Activated gamma-delta T cell treated with Interleukin-2 at 50 U/mL for 16 hours (primary cell): ENCODE measurements at regions not wholly inside any gene's neighbourhood (a gene's known extent, or its start where the extent isn't known, plus 50 kb on each side); places are given as distances from the start of the nearest gene placed in this dataset.
"Not testable (repeated sequence)": the region's sequence is repeated elsewhere in the genome, so short reads cannot be mapped to it uniquely, and the experiment has no call there.

Experiments used
- DNase-seq: peaks from one replicate; pipeline ENCODE4 v3.0.0-alpha.2; 2020

DNA sequence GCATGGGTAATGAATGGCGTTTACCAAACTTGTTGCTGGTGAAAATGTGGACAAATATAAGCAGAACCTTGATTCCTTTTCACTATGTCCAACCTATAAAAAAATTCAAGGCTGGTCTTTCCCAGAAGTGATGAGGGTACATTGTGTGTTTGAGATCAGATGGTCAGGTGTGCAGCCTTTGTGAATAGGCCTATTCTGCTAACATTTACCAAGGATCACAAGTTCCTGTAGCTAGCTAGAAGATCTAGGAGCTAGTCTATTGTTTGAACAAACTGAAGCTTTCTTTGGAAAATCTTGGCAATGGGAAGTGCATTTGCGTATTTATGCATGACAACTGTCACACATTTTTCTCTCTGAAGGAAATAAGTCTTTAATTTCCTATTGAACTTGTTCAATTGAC, 489.6 kb downstream of the KLF5 start:
- no peak for DNase-seq

DNA sequence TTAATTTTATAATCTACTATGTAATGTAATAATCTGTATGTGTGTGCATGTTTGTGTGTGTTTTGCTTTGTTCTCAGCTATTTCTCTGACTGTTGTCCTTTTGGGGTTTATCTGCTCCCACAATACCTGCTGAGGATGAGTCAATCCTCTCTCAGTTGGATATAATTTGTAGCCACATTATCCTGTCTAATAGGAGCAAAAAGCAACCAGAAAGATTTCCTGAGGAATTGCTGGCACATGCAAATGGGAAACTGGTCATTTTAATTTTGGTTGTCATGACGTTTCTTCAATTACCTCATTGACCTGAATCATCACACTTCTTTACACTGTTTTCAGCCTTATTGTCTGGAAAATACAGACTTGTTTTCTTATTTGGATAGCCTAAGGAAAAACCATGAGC, 488.4 kb downstream of the KLF5 start:
- no peak for DNase-seq

DNA sequence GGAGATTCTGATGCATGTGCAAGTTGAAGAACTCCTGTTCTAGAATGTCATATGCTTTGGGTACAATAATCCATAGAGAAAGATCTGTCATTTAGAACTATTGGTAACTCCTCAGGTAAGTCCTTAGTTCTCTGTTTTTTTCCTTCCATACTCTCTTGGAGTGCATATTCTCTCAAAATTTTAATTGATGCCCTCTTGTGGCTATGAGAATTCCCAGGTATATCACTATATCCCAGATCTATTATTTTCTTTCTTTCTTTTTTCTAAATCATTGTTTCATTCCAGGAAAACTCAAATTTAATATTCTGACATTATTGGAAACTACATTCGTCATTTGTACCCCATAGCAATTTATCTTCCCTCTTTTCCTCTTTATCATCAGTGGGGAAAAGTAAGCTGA, 485.4 kb downstream of the KLF5 start:
- DNase-seq: no peak

DNA sequence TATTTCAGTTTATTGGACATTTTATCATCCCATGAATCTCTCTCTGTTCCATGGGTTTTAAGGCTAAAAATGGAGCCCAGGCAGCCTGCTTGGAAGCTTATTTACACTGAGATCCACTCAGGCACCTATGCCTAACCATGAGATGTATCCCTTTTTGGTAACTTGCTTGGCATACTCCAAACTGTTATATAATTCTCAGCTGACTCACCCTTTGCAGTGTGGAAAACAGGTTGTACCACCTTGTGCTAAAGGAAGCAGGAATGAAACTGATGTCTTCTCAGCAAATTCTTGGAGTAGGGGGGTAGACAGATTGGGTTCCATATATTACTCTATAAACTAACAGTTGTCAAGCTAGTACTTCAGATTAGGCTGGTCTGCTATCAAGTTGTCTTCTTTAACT, 483.6 kb downstream of the KLF5 start:
- no peak for DNase-seq

DNA sequence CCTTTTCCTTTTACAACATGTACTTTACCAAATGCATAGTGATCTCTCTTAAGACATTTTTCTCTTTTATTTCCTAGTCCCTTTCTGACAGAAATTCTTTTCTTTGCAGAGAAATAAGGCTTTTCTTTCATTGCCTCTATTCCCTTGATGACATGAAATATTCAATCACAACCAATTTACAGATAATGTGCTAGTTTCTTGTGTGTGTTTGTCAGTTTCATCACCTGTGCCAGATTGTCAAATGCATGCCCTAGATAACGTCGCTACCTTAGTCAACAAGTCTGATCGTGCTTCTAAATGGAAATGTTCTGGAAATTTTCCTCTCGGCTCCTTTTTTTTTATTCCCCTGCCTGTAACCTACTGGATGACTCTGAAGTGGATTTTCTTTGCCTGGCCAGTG, 478.1 kb downstream of the KLF5 start:
- no peak for DNase-seq

DNA sequence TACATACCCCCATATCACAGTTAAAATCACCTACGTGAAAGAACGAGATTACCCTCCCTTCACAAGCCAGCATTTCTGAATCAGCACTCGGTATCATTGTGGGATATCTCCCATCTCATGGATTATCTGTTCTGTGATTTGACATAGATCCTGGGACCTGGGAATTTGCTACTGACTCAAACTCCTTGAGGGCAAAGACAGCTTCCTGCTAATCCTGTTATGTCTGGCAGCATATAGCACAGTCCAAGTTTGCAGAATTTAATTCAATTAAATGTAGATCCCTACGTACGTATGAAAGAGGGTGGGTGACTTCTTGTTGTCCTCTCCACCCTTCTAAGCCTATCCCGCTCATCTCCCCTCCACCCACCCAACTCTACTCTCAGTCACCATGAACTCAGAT, 476.5 kb downstream of the KLF5 start:
- DNase-seq: no peak

DNA sequence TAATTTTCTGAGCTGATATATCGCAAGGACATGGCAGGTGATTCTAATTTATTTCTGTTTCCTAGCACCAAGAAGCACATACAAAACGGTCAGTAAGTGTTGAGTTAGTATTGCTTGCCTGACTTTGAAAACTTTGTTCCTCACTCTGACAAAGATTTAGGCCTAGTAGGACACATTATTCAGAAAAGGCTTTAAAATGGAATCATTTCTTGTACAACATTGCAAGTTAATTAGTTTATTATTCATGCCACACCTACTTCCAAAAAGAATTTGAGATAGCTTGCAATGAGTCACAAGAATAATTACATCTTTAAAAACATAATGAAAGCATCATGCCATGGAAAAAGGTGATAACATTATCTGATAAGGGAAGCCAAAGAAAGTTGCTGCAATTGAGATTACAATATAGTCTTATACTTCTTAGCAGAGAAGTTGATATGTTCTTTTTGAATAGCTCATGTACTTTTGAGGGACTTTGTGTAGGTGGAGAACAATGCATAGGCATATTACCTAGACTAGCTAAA, 474.2 kb downstream of the KLF5 start:
- no peak for DNase-seq

DNA sequence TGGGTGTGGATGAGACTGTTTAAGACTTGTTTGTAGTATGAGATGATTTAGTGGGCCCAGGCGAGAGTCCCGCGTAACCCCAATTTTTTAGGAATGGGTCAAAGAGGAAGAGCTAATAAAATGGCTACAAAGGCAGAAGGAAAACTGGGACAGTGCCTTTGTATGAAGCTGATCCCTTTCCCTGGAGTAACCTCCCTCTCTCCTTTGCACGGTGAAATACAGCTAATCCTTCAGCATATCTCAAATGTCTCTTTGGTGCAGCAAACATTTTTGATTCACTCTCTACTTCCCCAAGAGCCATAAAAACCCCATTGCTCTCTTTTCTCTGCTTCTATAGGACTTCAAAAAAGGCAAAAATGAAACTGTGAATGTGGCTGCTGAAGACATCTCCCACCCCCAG, 473.8 kb downstream of the KLF5 start:
- no peak for DNase-seq

DNA sequence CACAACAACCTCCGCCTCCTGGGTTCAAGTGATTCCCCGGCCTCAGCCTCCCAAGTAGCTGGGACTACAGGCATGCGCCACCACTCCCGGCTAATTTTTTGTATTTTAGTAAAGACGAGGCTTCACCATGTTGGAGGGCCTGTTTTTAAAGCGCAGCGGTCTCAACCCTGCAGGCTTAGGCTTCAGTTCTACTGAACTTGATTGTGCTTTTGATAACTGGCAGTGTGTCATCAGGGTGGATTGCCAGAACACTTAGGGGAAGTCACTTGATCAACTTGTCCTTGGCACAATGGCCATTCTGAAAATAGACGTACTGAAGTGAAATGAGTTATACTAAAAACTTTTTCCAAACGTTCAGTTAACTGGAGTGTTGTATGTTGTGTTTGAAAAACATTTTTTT, 472.2 kb downstream of the KLF5 start:
- no peak for DNase-seq

DNA sequence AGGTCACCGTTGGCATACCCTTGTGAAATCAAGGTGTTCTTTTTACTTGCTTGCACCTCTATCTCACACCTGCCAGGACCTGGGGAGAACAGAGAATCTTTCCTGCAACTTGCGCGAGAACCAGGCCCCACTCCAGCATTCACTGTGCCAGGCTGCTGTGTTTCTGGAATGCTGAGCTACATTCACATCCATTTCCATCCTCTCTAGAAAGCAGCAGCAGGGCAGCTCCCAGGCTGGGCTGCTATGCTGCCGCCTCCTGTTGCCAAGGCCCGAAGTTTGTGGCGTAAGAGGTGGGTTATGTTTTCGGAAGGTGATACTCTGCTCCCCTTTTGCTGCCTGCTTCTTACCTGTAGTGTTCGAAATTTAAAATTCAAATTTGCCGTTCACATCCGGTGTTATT, 464.1 kb downstream of the KLF5 start:
- DNase-seq: no peak

DNA sequence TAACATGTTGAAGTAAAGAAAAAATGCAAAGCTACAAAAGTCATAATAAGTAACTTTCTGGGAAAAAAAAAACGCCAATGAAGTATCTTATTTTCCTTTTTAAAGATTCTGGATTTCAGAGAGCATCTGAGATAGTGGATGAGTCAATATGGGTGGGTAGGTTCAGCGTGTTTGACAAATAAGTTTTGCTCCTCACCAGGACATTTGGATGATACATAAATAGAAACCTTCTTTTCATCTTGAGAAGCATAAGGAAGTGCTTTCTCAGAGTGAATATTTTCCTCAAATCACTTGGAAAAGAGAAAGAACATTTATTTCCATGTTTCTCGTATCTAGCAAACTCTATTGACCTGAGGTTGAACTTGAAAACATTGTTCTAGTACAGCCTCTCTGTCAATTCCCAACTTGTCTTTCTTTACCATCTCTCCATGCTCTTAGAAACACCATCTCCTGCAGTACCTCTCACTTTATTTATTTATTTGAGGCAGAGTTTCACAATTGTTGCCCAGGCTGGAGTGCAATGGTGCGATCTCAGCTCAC, 463.2 kb downstream of the KLF5 start:
- no peak for DNase-seq

DNA sequence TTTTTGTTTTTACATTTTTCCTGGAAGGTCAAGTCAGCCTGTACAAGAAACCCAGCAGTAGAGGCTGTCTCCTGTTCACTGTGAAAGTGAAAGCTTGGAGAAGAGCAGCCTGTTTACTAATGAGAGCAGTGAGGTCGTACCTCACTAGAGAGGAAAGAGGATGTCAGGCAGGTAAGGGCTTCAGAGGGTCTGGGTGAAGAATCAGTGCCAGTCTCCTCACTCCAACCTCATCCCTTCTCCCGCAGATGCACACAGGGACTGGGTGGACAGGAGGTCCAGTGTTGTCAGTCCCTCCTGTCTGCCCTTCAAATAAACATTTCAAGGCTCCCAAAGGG, 462.5 kb downstream of the KLF5 start:
- no peak for DNase-seq

DNA sequence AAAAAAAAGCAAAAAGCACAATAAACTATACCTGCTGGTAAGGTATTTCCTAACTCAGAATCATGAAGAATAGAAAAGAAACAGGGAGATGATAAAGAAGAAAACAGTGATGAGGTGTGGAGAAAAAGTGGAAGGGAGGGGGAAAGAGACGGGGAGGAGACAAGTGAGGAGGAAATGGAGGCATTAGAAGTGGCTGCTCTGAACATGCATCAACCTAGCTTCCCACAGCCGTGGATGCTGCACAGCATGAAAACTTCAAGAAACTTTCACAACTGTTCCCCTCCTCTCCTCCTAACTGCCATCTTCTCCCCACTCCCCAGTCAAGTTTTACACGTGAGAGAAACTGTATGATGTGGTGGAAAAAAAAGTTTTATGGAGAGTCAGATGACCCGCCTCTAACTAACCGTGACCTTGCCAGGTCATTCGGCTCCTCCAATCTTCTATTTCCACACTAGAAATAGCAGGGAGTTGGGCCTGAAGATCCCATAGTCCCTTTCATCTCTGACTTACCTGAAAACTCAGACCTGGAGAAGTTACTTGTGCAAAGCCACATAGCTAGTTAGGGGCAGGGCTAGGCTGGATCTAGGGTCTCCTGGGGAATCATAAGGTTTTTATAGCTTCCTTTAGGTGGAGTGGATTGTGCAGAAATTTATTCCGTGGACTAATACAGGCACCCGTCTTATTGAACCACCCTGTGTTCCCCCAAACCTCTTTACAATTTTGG, 461.9 kb downstream of the KLF5 start:
- no peak for DNase-seq

DNA sequence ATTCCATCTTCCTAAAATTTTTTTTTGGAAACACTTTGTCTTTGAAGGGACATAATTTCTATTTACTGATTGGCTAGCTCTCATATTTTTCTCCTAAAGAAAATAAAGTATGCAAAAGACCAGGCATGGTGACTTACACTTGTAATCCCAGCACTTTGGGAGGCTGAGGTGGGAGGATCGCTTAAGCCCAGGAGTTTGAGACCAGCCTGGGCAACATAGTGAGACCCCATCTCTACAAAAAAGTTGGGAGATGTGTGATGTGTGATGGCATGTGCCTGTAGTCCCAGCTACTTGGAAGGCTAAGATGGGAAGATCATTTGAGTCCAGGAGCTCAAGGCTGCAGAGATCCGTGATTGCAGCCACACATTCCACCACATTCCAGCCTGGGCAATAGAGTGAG, 461.3 kb downstream of the KLF5 start:
- DNase-seq: not testable (repeated sequence)

DNA sequence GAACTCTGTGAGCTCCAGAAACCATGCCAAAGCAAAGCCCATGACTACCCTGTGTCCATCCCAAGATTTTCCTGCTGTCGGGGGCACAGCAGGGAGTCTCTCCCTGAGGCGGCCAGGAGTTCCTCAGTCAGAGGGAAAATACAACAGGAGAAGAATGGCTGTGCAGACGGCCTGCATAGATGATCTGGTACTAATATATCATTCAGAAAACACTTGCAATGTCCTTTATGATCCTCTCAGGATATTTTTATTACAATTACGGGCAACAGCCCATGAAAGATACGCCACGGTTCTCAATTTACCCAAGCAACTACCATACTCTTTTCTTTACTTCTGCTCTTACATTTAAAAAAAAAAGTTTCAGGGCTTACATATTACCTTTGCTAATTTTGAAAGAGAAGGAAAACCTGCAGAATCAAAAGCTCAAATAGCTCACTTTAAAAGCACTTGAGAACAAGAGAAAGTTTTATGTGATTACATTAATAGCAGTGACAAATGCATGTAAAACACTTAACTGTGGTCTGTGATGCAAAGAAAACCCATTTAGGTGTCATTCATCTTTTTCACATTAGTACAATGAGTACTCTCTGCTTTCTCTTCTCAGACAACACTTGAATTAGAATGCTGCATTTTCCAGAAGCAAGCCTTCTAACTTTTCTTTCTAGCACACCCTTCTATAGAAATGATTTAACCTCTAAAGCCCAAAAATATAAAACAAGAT, 460.8 kb downstream of the KLF5 start:
- no peak for DNase-seq

DNA sequence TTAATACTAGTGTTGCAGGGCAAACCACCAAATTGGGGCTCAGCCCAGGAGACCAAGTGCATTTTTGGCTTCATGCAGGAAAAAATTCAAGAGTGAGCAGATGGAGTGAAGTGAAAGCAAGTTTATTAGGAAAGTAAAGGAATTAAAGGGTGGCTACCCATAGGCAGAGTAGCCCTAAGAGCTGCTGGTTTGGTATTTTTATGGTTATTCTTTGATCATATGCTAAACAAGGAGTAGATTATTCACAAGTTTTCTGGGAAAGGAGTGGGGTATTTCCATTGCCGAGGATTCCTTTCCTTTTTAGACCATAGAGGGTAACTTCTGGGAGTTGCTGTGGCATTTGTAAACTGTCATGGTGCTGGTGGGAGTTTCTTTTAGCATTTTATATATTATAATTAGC, 459.0 kb downstream of the KLF5 start:
- DNase-seq: no peak

DNA sequence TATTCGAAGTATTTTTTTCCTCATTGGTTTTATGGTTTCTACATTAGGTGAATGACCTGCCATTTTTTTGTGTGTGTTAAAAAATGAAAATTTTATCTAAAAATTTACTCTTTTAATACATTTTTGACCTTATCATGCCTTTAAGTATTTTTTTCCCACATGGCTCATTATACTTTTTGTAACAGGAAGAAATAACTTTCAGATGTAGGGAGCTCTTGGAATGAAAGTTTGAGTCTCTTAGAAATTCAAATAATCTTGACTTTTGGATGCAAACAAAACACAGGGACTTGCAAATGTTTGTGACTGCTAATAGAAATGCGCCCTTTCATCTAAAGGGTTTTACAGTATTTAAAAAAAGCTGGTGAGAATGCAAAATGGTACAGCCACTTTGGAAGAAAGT, 457.9 kb downstream of the KLF5 start:
- DNase-seq: no peak

DNA sequence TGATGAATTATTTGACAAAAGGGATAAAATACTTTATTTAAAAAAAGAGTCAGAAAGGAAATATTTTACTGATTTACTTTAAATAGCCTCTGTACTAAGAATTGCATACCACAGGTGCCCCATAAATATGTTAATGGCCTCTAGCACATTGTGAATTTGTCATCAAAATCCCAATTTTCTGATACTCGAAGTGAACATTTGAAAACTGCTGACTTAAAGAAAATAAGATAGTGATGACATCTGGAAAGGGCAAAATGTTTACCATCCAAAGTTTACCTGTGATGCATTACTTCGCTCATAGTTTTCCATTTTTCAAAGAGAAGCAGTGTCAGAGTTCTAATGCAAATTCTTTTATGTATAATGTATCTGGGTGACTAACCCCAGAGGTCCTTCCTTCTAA, 455.4 kb downstream of the KLF5 start:
- DNase-seq: no peak

DNA sequence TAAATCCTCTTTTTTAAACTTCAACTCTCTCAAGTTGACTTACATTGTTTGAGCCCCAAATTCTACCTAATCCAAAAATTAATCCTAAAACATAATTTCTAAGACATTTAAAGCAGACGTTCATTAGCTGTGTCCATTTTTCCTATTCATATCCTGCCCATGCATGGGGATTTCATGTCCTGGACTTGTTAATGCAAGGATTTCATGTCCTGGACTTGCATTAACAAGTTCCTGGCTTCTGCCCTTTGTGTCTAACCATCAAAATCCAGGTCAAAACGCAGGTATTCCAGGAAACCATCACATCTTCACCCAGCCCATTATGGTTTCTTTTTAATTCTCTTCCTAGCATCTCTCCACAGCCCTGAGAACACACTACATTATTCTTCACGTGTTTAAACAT, 454.9 kb downstream of the KLF5 start:
- no peak for DNase-seq

DNA sequence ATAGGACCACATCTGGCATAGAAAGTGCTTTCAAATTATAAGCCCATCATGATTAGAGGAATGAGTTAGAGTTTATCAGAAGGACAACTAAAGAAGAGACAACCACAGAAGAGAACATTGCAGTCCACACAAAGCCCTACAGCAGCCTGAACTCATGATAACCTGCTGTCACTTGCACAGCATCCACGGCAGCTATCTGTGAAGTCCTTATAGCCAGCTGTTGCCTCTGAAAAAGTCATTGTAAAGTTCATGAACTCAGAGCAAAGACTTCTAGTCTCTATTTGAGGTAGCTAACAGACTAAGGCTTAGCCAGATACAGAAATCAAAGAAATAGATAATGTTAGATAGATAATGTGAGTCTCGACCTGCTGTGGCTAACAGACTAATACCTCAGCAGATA, 450.0 kb downstream of the KLF5 start:
- no peak for DNase-seq

DNA sequence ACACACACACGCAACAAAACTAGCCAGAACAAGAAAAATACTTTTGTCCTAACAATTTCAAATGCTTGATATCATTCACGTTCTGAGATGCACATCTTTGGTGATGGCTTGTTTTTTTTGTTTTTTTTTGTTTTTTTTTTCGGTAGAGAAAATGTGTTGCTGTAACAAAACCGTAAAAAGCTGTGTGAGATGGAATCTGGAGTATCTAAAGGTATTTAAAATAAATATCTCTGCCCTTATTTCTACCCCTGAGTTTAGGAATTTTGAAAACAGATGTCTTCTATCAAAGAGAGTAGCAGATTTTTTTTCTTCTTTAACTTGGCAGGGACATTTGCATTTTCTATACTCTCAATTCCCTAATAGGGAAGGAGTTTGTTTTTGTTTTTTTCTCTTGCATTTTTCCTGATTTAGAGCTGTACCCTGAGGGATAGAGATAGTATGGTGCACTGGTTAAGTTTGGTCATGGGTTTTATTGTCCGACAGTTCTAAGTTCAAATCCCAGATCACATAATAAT, 446.6 kb downstream of the KLF5 start:
- no peak for DNase-seq

DNA sequence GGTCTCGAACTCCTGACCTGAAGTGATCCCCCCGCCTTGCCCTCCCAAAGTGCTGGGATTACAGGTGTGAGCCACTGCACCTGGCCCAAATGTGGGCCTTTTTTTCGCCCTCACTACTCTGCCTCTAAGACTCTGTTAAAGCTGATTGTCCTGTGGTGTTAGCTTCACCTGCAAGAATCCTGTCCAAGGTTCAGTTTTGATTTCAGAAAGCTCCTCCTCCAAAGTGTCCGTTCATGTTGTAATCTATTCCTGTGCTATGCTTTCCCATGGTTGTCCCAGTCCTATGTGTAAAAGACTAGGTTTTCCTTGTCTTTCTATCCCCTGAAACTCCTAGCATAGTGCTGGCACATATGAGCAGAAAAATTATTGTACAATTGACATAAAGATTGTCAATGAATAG, 440.9 kb downstream of the KLF5 start:
- no peak for DNase-seq

DNA sequence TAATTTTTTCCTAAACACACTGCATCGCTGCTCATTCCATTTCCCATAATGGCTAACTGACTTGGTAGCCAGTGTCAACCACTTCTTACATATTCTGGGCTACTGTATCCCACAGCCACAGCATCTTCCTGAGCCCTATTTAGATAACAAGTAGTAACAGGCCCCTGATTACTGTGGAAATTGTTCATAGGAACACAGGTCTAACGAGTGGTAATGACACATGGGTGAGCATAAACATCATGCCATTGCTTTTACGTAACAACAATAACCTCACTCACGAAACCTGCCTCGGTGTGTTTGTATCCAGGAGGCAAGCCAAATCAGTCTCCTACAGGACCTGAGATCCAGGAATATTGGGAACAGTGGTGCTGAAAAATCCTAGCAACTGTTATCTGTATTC, 438.6 kb downstream of the KLF5 start:
- no peak for DNase-seq

DNA sequence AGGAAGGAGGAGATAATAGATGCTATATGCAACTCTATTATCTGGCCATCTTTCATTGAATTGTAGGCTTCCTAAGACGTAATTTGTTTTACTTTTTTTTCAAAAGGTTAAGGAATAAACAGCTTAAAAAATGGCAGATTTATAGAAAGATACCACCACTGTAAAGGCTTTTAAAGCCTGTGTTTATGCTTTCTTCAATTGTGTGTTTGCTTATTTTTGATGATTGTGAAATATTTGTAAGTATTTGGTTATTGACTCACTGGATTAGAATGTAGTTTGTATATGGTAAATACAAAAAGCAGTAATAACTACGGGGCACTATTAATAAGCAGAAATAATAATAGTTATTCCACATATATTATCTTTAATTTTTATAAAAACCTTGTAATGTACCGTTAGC, 437.9 kb downstream of the KLF5 start:
- DNase-seq: no peak
